Endodermal cell (in vitro differentiated cells): ENCODE measurements at regions not wholly inside any gene's neighbourhood (a gene's known extent, or its start where the extent isn't known, plus 50 kb on each side); places are given as distances from the start of the nearest gene placed in this dataset.

Experiments used
- DNase-seq: peaks from one replicate; pipeline ENCODE4 v3.0.0-alpha.2; 2017
- H3K27ac ChIP-seq: 2 replicates; pipeline ENCODE4 v1.5.1; 2013; ENCODE audit warnings: mild to moderate bottlenecking, low read depth, low read length, moderate library complexity
- H3K27me3 ChIP-seq: 2 replicates; pipeline ENCODE4 v1.6.1; 2013; ENCODE audit warnings: mild to moderate bottlenecking, low read length, moderate library complexity; ENCODE audit not compliant: insufficient read depth, control insufficient read depth, poor library complexity, severe bottlenecking
- H3K36me3 ChIP-seq: 2 replicates; pipeline ENCODE4 v1.7.0; 2013; ENCODE audit warnings: mild to moderate bottlenecking, low read length, moderate library complexity; ENCODE audit not compliant: control insufficient read depth, insufficient read depth
- H3K4me1 ChIP-seq: one replicate; pipeline ENCODE4 v1.7.0; 2013; ENCODE audit warnings: low read length; ENCODE audit not compliant: control insufficient read depth, insufficient read depth
- H3K4me3 ChIP-seq: 2 replicates; pipeline ENCODE4 v1.5.1; 2013; ENCODE audit warnings: mild to moderate bottlenecking, low read length, moderate library complexity
- H3K9ac ChIP-seq: 2 replicates; pipeline ENCODE4 v1.6.1; 2013; ENCODE audit warnings: mild to moderate bottlenecking, low read length, moderate library complexity; ENCODE audit not compliant: poor library complexity, severe bottlenecking; ENCODE audit errors: extremely low read depth
- H3K9me3 ChIP-seq: 2 replicates; pipeline ENCODE4 v1.6.1; 2013; ENCODE audit warnings: mild to moderate bottlenecking, low read length, moderate library complexity; ENCODE audit not compliant: control insufficient read depth
- H3K27ac Mint-ChIP-seq: 2 replicates; pipeline ENCODE4 v1.8.0; 2020; ENCODE audit warnings: mixed read lengths
- H3K27me3 Mint-ChIP-seq: 2 replicates; pipeline ENCODE4 v1.8.0; 2021; ENCODE audit warnings: mild to moderate bottlenecking, mixed read lengths; ENCODE audit not compliant: insufficient read depth
- H3K36me3 Mint-ChIP-seq: 2 replicates; pipeline ENCODE4 v1.8.0; 2020; ENCODE audit warnings: low read depth, mixed read lengths
- H3K4me1 Mint-ChIP-seq: 2 replicates; pipeline ENCODE4 v1.8.0; 2020; ENCODE audit warnings: mixed read lengths
- H3K4me3 Mint-ChIP-seq: 2 replicates; pipeline ENCODE4 v1.8.0; 2020; ENCODE audit warnings: mild to moderate bottlenecking, moderate library complexity, mixed read lengths
- H3K9me3 Mint-ChIP-seq: 2 replicates; pipeline ENCODE4 v1.8.0; 2020; ENCODE audit warnings: mild to moderate bottlenecking, mixed read lengths
- CTCF ChIP-seq: fragments of 200-600 bp; sonication (generic); conservative IDR thresholded peaks from 2 replicates; pipeline ENCODE4 v1.5.0; 2021; ENCODE audit warnings: antibody characterized with exemption, mild to moderate bottlenecking
- WGBS, 2 experiments: methylation state at CpG; one replicate each; pipeline versions ENCODE4 v1.1.5 to v1.1.7; 2013; ENCODE audit warnings: missing lambda C conversion rate in 2 of 2, mixed read lengths in 1 of 2; ENCODE audit not compliant: insufficient coverage in 1 of 2, insufficient read length in 1 of 2; 5-methylcytosine and 5-hydroxymethylcytosine counted together

- peaks cover 16% of the 10 kb centered on the region for H3K4me1 Mint-ChIP-seq
- Histone ChIP-seq H3K9ac (no peak overlapping the region), H3K4me3 (no peak overlapping the region), H3K9me3 (peaks cover 6% of the 10 kb centered on the region), H3K27me3 (no peaks in the 10 kb centered on the region), H3K27ac (no peak overlapping the region), H3K4me1 (peaks cover 7% of the 10 kb centered on the region), H3K36me3 (no peaks in the 10 kb centered on the region)
- H3K4me3 Mint-ChIP-seq = no peak overlapping the region
- no peak overlapping the region for H3K27ac Mint-ChIP-seq
- no peaks in the 10 kb centered on the region for H3K27me3 Mint-ChIP-seq
- no peak for DNase-seq
- peaks cover 9% of the 10 kb centered on the region for H3K9me3 Mint-ChIP-seq
- H3K36me3 Mint-ChIP-seq = peaks cover 2% of the 10 kb centered on the region
- no peak for TF ChIP-seq CTCF
- WGBS, 2 experiments = 83 to 100% methylated on average over 2 to 4 of the region's 4 CpGs
These were observed 136.9 kb upstream of the ERRFI1 start for GRCh38 chr1:8163039-8163438.

- Mint-ChIP-seq H3K27ac (no peak overlapping the region), H3K27me3 (no peaks in the 10 kb centered on the region), H3K36me3 (peaks cover 2% of the 10 kb centered on the region), H3K9me3 (peaks cover 10% of the 10 kb centered on the region), H3K4me3 (no peak overlapping the region), H3K4me1 (peaks cover 13% of the 10 kb centered on the region)
- no peak overlapping the region for H3K4me3 ChIP-seq
- no peaks in the 10 kb centered on the region for H3K27me3 ChIP-seq
- 93 to 95% methylated on average over 6 to 7 of the region's 7 CpGs for WGBS, 2 experiments
- peaks cover 6% of the 10 kb centered on the region for H3K9me3 ChIP-seq
- H3K4me1 ChIP-seq = peaks cover 7% of the 10 kb centered on the region
- H3K9ac ChIP-seq = no peak overlapping the region
- no peak for TF ChIP-seq CTCF
- DNase-seq = no peak
- no peak overlapping the region for H3K27ac ChIP-seq
- no peaks in the 10 kb centered on the region for H3K36me3 ChIP-seq
These were observed 136.1 kb upstream of the ERRFI1 start for GRCh38 chr1:8162168-8162567.

- 79 to 85% methylated on average over 5 to 9 of the region's 9 CpGs for WGBS, 2 experiments
- DNase-seq = no peak
- H3K36me3 ChIP-seq = no peaks in the 10 kb centered on the region
- H3K27me3 ChIP-seq = no peaks in the 10 kb centered on the region
- H3K9ac ChIP-seq = no peak overlapping the region
- no peak overlapping the region for H3K27ac Mint-ChIP-seq
- H3K4me3 Mint-ChIP-seq = no peak overlapping the region
- no peak for TF ChIP-seq CTCF
- H3K4me3 ChIP-seq = no peak overlapping the region
- peaks cover 7% of the 10 kb centered on the region for H3K4me1 ChIP-seq
- peaks cover 18% of the 10 kb centered on the region for H3K4me1 Mint-ChIP-seq
- peaks cover 6% of the 10 kb centered on the region for H3K9me3 ChIP-seq
- H3K27ac ChIP-seq = no peak overlapping the region
- peaks cover 2% of the 10 kb centered on the region for H3K36me3 Mint-ChIP-seq
- H3K9me3 Mint-ChIP-seq = peaks cover 11% of the 10 kb centered on the region
- H3K27me3 Mint-ChIP-seq = no peaks in the 10 kb centered on the region
These were observed 135.5 kb upstream of the ERRFI1 start for GRCh38 chr1:8161546-8162105.
